ENCODE measurements at regions not wholly inside any gene's neighbourhood (a gene's known extent, or its start where the extent isn't known, plus 50 kb on each side); places are given as distances from the start of the nearest gene placed in this dataset.

DNA sequence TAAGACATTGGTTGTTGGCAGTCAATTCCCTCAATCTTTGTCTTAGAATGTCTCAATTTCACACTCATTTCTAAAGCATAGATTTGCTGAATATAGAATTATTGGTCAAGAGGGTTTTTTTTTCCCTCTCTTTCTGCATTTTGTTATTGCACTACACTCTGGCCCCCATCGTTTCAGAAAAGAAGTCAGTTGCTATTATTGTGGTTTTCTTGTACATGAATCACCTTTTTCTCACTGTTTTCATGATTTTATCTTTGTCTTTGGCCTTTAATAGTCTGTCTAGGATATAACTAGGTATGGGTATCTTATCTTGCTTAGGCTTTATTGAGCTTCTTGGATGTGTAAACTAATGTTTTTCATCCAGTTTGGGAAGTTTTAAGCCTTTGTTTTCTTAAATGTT lies 194.3 kb upstream of the DAAM1 start:
- TF ChIP-seq, protein P1, sequence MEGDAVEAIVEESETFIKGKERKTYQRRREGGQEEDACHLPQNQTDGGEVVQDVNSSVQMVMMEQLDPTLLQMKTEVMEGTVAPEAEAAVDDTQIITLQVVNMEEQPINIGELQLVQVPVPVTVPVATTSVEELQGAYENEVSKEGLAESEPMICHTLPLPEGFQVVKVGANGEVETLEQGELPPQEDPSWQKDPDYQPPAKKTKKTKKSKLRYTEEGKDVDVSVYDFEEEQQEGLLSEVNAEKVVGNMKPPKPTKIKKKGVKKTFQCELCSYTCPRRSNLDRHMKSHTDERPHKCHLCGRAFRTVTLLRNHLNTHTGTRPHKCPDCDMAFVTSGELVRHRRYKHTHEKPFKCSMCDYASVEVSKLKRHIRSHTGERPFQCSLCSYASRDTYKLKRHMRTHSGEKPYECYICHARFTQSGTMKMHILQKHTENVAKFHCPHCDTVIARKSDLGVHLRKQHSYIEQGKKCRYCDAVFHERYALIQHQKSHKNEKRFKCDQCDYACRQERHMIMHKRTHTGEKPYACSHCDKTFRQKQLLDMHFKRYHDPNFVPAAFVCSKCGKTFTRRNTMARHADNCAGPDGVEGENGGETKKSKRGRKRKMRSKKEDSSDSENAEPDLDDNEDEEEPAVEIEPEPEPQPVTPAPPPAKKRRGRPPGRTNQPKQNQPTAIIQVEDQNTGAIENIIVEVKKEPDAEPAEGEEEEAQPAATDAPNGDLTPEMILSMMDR (conservative IDR thresholded peaks at IDR 0.05; ENCODE audit: low read length), result no peak
- TF ChIP-seq EZH2phosphoT487 (IDR thresholded peaks at IDR 0.05; ENCODE audit: borderline replicate concordance, low read depth, low read length), result no peak

All from OCI-LY7 (cell line).